Stimulated activated CD4-positive, alpha-beta T cell treated with anti-CD3 and anti-CD28 coated beads, Interleukin-12 subunit alpha, Interleukin-12 subunit beta, amount 100 ng/mL, for 4 hours (primary cell): ENCODE measurements at regions not wholly inside any gene's neighbourhood (a gene's known extent, or its start where the extent isn't known, plus 50 kb on each side); places are given as distances from the start of the nearest gene placed in this dataset.

Source experiments
- DNase-seq: peaks from one replicate; pipeline ENCODE4 v3.0.0-alpha.2; 2020

- DNase-seq = no peak
Measured at GRCh38 chr3:127483005-127483641, 107.4 kb downstream of the TPRA1 start.

GRCh38 chr3:127482216-127483004 is 108.1 kb downstream of the TPRA1 start:
- no peak for DNase-seq

- DNase-seq = no peak
Measured at GRCh38 chr3:127480196-127480954, 110.2 kb downstream of the TPRA1 start.

- DNase-seq = no peak
Measured at GRCh38 chr3:127479449-127479848, 111.1 kb downstream of the TPRA1 start.

GRCh38 chr3:127478922-127479321 is 111.6 kb downstream of the TPRA1 start:
- DNase-seq = no peak

- no peak for DNase-seq
Measured at GRCh38 chr3:127477396-127477795, 113.1 kb downstream of the TPRA1 start.

- DNase-seq = no peak
Measured at GRCh38 chr3:127476936-127477335, 113.6 kb downstream of the TPRA1 start.

- no peak for DNase-seq
Measured at GRCh38 chr3:127475975-127476705, 114.4 kb downstream of the TPRA1 start.

- no peak for DNase-seq
Measured at GRCh38 chr3:127475391-127475790, 115.1 kb downstream of the TPRA1 start.

GRCh38 chr3:127473244-127474024 is 117.1 kb downstream of the TPRA1 start:
- no peak for DNase-seq

GRCh38 chr3:127472506-127472905 is 118.0 kb downstream of the TPRA1 start:
- DNase-seq = no peak

GRCh38 chr3:127471142-127471541 is 119.4 kb downstream of the TPRA1 start:
- no peak for DNase-seq

GRCh38 chr3:127469760-127470159 is 120.8 kb downstream of the TPRA1 start:
- no peak for DNase-seq

- DNase-seq = no peak
Measured at GRCh38 chr3:127467391-127467790, 123.1 kb downstream of the TPRA1 start.

GRCh38 chr3:127464642-127465041 is 125.9 kb downstream of the TPRA1 start:
- DNase-seq = no peak

- no peak for DNase-seq
Measured at GRCh38 chr3:127462111-127462655, 128.3 kb downstream of the TPRA1 start.

- no peak for DNase-seq
Measured at GRCh38 chr3:127461286-127461910, 129.1 kb downstream of the TPRA1 start.

GRCh38 chr3:127459891-127460290 is 130.6 kb downstream of the TPRA1 start:
- DNase-seq = no peak

- DNase-seq = peak; percentile 24
Measured at GRCh38 chr3:127458696-127459604, 131.6 kb downstream of the TPRA1 start.

- no peak for DNase-seq
Measured at GRCh38 chr3:127457546-127458145, 132.9 kb downstream of the TPRA1 start.
